B cell (primary cell): ENCODE measurements at regions not wholly inside any gene's neighbourhood (a gene's known extent, or its start where the extent isn't known, plus 50 kb on each side); places are given as distances from the start of the nearest gene placed in this dataset.

Experiments
- ATAC-seq: fragments of 200-7000 bp; cut with Tn5 transposase; one replicate; pipeline ENCODE4 v1.10.0; 2021; ENCODE audit warnings: low read depth, mild to moderate bottlenecking, moderate number of reproducible peaks, moderate library complexity
- CTCF ChIA-PET: fragments of 350-600 bp; sonication (Branson Sonifier 250); formaldehyde crosslinking; loops from one replicate; lab custom pipeline; 2021; ENCODE audit warnings: antibody characterized with exemption, inconsistent platforms; lab: Charles Lee
- POLR2A ChIA-PET: fragments of 350-600 bp; sonication (Branson Sonifier 250); formaldehyde crosslinking; loops from one replicate; lab custom pipeline; 2021; ENCODE audit warnings: antibody characterized with exemption; lab: Charles Lee
- DNase-seq: peaks from one replicate; pipeline ENCODE4 v3.0.0; 2013
- H2AFZ ChIP-seq: 2 replicates; pipeline ENCODE4 v1.6.1; 2012; ENCODE audit warnings: mild to moderate bottlenecking, low read depth, low read length; ENCODE audit not compliant: insufficient read depth, poor library complexity, severe bottlenecking
- H3K27ac ChIP-seq, 2 donors: 1 replicate in 1 of 2; 2 replicates in 1 of 2; pipeline ENCODE4 v1.5.1; 2012 to 2013; ENCODE audit warnings: low read length in 2 of 2, mild to moderate bottlenecking in 2 of 2, moderate library complexity in 1 of 2
- H3K27me3 ChIP-seq, 4 experiments: fragments of 200-600 bp in 1 of 4; sonication (generic) in 1 of 4; replicated peaks in 1 of 4; 1 replicate in 2 of 4; 2 replicates in 2 of 4; pipeline versions ENCODE4 v1.6.1 to v1.7.0; 2013 to 2016; ENCODE audit warnings: low read length in 3 of 4, mild to moderate bottlenecking in 2 of 4, mixed read lengths in 1 of 4, moderate library complexity in 1 of 4; ENCODE audit not compliant: insufficient read depth in 4 of 4, control insufficient read depth in 3 of 4; ENCODE audit errors: control extremely low read depth in 1 of 4
- H3K36me3 ChIP-seq, 2 experiments: replicated peaks in 1 of 2; 1 replicate in 1 of 2; 2 replicates in 1 of 2; pipeline versions ENCODE4 v1.6.1 to v1.7.1; 2013; ENCODE audit warnings: low read length in 1 of 2; ENCODE audit not compliant: insufficient read depth in 2 of 2, control insufficient read depth in 1 of 2; ENCODE audit errors: control extremely low read depth in 1 of 2, extremely low read depth in 1 of 2
- H3K4me1 ChIP-seq, 2 donors: fragments of 200-600 bp in 1 of 2; sonication (generic) in 1 of 2; 1 replicate in 1 of 2; 2 replicates in 1 of 2; pipeline versions ENCODE4 v1.5.1 to v1.6.1; 2013 to 2017; ENCODE audit warnings: low read length in 2 of 2; ENCODE audit not compliant: control insufficient read depth in 2 of 2, insufficient read depth in 2 of 2
- H3K4me2 ChIP-seq: replicated peaks from 2 replicates; pipeline ENCODE3; 2012; ENCODE audit warnings: mild to moderate bottlenecking, low read depth, low read length; ENCODE audit not compliant: poor library complexity, severe bottlenecking
- H3K4me3 ChIP-seq, 5 experiments: fragments of 200-600 bp in 1 of 5; sonication (generic) in 1 of 5; 1 replicate in 3 of 5; 2 replicates in 2 of 5; pipeline versions ENCODE4 v1.5.1 to v1.7.0; 2011 to 2016; ENCODE audit warnings: low read length in 4 of 5, mild to moderate bottlenecking in 4 of 5, low read depth in 2 of 5, control low read depth in 1 of 5, moderate library complexity in 1 of 5; ENCODE audit not compliant: insufficient read depth in 1 of 5; ENCODE audit errors: control extremely low read depth in 1 of 5, extremely low read depth in 1 of 5
- H3K79me2 ChIP-seq: fragments of 200-600 bp; sonication (generic); one replicate; pipeline ENCODE4 v1.6.0; 2016; ENCODE audit warnings: low read length; ENCODE audit not compliant: control insufficient read depth, insufficient read depth
- H3K9ac ChIP-seq: fragments of 200-600 bp; sonication (generic); 2 replicates; pipeline ENCODE4 v1.6.1; 2017; ENCODE audit warnings: mild to moderate bottlenecking, low read length, moderate library complexity
- H3K9me3 ChIP-seq, 3 donors: one replicate each; pipeline versions ENCODE4 v1.6.1 to v1.7.1; 2013; ENCODE audit warnings: low read length in 2 of 3; ENCODE audit not compliant: control insufficient read depth in 2 of 3, insufficient read depth in 1 of 3; ENCODE audit errors: control extremely low read depth in 1 of 3
- H4K20me1 ChIP-seq: 2 replicates; pipeline ENCODE4 v1.6.0; 2012; ENCODE audit warnings: mild to moderate bottlenecking, low read length; ENCODE audit not compliant: insufficient read depth, control insufficient read depth, poor library complexity, severe bottlenecking
- H3K27ac Mint-ChIP-seq: one replicate; pipeline ENCODE4 v1.8.0; 2021; ENCODE audit warnings: mixed read lengths
- H3K27me3 Mint-ChIP-seq: one replicate; pipeline ENCODE4 v1.8.0; 2021; ENCODE audit warnings: mixed read lengths
- H3K4me1 Mint-ChIP-seq: one replicate; pipeline ENCODE4 v1.8.0; 2021; ENCODE audit warnings: mixed read lengths
- H3K4me3 Mint-ChIP-seq: one replicate; pipeline ENCODE4 v1.8.0; 2021; ENCODE audit warnings: mixed read lengths
- H3K9me3 Mint-ChIP-seq: one replicate; pipeline ENCODE4 v1.8.0; 2022; ENCODE audit warnings: mixed read lengths; ENCODE audit not compliant: insufficient read depth
- CTCF ChIP-seq: fragments of 200-600 bp; IDR thresholded peaks from one replicate; pipeline ENCODE4 v1.8.0; 2022; ENCODE audit warnings: antibody characterized with exemption, mild to moderate bottlenecking
- EZH2 ChIP-seq: IDR thresholded peaks from 2 replicates; pipeline ENCODE4 v1.6.1; 2012; ENCODE audit warnings: borderline replicate concordance, low read depth, mild to moderate bottlenecking, moderate library complexity, low read length; ENCODE audit not compliant: insufficient read depth, poor library complexity, severe bottlenecking
- WGBS: methylation state at CpG from one replicate; pipeline ENCODE4 v1.1.5; 2013; ENCODE audit warnings: missing lambda C conversion rate; ENCODE audit not compliant: insufficient coverage; 5-methylcytosine and 5-hydroxymethylcytosine counted together
- intact Hi-C: fragments of 100-400 bp; cut with micrococcal nuclease; formaldehyde crosslinking; loops from one replicate; pipeline ENCODE4 v1.10.0; 2022

- CTCF ChIA-PET: no interaction called here
- H3K36me3 ChIP-seq: no peaks in the 10 kb centered on the region
- intact Hi-C loops: loop anchor here (2.0 kb wide), 1 partner anchor 15 kb away; no protein-coding TSS in a partner anchor
- H3K9ac ChIP-seq: no peak overlapping the region
- H3K27ac Mint-ChIP-seq: no peak overlapping the region
- H3K9me3 ChIP-seq: peaks cover 0 to 4% (median 0%) of the 10 kb centered on the region in 3 donors
- H3K27me3 Mint-ChIP-seq: peaks cover 48% of the 10 kb centered on the region
- H3K4me1 ChIP-seq: no peaks in the 10 kb centered on the region
- H3K27me3 ChIP-seq: peaks cover 0 to 7% (median 2%) of the 10 kb centered on the region in 4 experiments
- H3K79me2 ChIP-seq: no peaks in the 10 kb centered on the region
- no peak overlapping the region for H3K4me2 ChIP-seq
- H3K4me3 ChIP-seq: no peak overlapping the region
- H3K4me3 Mint-ChIP-seq: no peak overlapping the region
- ATAC-seq (no peak), DNase-seq (no peak)
- WGBS: 92% methylated on average over 3 of the region's 4 CpGs
- POLR2A ChIA-PET: no interaction called here
- H3K27ac ChIP-seq: no peak overlapping the region
- no peak for TF ChIP-seq EZH2
- no peak for TF ChIP-seq CTCF
- H3K4me1 Mint-ChIP-seq: no peaks in the 10 kb centered on the region
- no peak overlapping the region for H2AFZ ChIP-seq
- H4K20me1 ChIP-seq: no peaks in the 10 kb centered on the region
- H3K9me3 Mint-ChIP-seq: no peaks in the 10 kb centered on the region
These were observed 81.2 kb upstream of the MAPRE2 start for GRCh38 chr18:34959989-34960388.

- Histone ChIP-seq H4K20me1 (no peaks in the 10 kb centered on the region), H3K27ac (no peak overlapping the region), H3K79me2 (no peaks in the 10 kb centered on the region), H3K9ac (no peak overlapping the region), H3K36me3 (no peaks in the 10 kb centered on the region), H3K4me3 (no peak overlapping the region), H3K9me3 (no peaks in the 10 kb centered on the region), H2AFZ (no peak overlapping the region), H3K4me2 (no peak overlapping the region), H3K27me3 (peaks cover 0 to 3% (median 1%) of the 10 kb centered on the region in 4 experiments), H3K4me1 (no peaks in the 10 kb centered on the region)
- intact Hi-C loops: no loop called here
- CTCF ChIA-PET: no interaction called here
- POLR2A ChIA-PET: no interaction called here
- Mint-ChIP-seq H3K9me3 (no peaks in the 10 kb centered on the region), H3K4me3 (no peak overlapping the region), H3K4me1 (no peaks in the 10 kb centered on the region), H3K27ac (no peak overlapping the region), H3K27me3 (peaks cover 24% of the 10 kb centered on the region)
- DNase-seq (no peak), ATAC-seq (no peak)
- TF ChIP-seq EZH2: no peak
- no peak for TF ChIP-seq CTCF
- WGBS: 71% methylated on average over 1 of the region's 1 CpG
These were observed 76.1 kb upstream of the MAPRE2 start for GRCh38 chr18:34965108-34965507.
